ENCODE measurements at regions not wholly inside any gene's neighbourhood (a gene's known extent, or its start where the extent isn't known, plus 50 kb on each side); places are given as distances from the start of the nearest gene placed in this dataset.

- DNase-seq = peak; percentile 30
Measured at GRCh38 chr6:19279273-19279684, 557.9 kb upstream of the ID4 start.

- no peak for DNase-seq
Measured at GRCh38 chr6:19287928-19288327, 549.2 kb upstream of the ID4 start.

- DNase-seq = no peak
Measured at GRCh38 chr6:19289457-19289856, 547.7 kb upstream of the ID4 start.

- DNase-seq = no peak
Measured at GRCh38 chr6:19297880-19298279, 539.3 kb upstream of the ID4 start.

GRCh38 chr6:19298421-19298820 lies 538.7 kb upstream of the ID4 start:
- no peak for DNase-seq

- DNase-seq = no peak
Measured at GRCh38 chr6:19299129-19299528, 538.0 kb upstream of the ID4 start.

- no peak for DNase-seq
Measured at GRCh38 chr6:19301980-19302379, 535.2 kb upstream of the ID4 start.

- DNase-seq = peak; percentile 93
Measured at GRCh38 chr6:19303383-19303782, 533.8 kb upstream of the ID4 start.

- DNase-seq = no peak
Measured at GRCh38 chr6:19309661-19310060, 527.5 kb upstream of the ID4 start.

GRCh38 chr6:19311786-19312185 lies 525.4 kb upstream of the ID4 start:
- no peak for DNase-seq

GRCh38 chr6:19312241-19312978 lies 524.8 kb upstream of the ID4 start:
- peak; percentile 14 for DNase-seq

GRCh38 chr6:19317431-19317986 lies 519.7 kb upstream of the ID4 start:
- DNase-seq = no peak

- no peak for DNase-seq
Measured at GRCh38 chr6:19319005-19319404, 518.2 kb upstream of the ID4 start.

GRCh38 chr6:19320111-19320581 lies 517.0 kb upstream of the ID4 start:
- no peak for DNase-seq

- no peak for DNase-seq
Measured at GRCh38 chr6:19322691-19323485, 514.3 kb upstream of the ID4 start.

GRCh38 chr6:19324376-19324775 lies 512.8 kb upstream of the ID4 start:
- DNase-seq = no peak

GRCh38 chr6:19325335-19325789 lies 511.8 kb upstream of the ID4 start:
- DNase-seq = peak; percentile 48

- no peak for DNase-seq
Measured at GRCh38 chr6:19327241-19327640, 509.9 kb upstream of the ID4 start.

GRCh38 chr6:19327661-19328060 lies 509.5 kb upstream of the ID4 start:
- DNase-seq = peak; percentile 53

GRCh38 chr6:19329078-19329477 lies 508.1 kb upstream of the ID4 start:
- DNase-seq = no peak

GRCh38 chr6:19331089-19331488 lies 506.1 kb upstream of the ID4 start:
- no peak for DNase-seq

GRCh38 chr6:19332806-19333460 lies 504.2 kb upstream of the ID4 start:
- DNase-seq = no peak

GRCh38 chr6:19333936-19334335 lies 503.2 kb upstream of the ID4 start:
- no peak for DNase-seq
